ENCODE measurements at regions not wholly inside any gene's neighbourhood (a gene's known extent, or its start where the extent isn't known, plus 50 kb on each side); places are given as distances from the start of the nearest gene placed in this dataset.
"Not testable (repeated sequence)": the region's sequence is repeated elsewhere in the genome, so short reads cannot be mapped to it uniquely, and the experiment has no call there.

GRCh38 chr13:88739195-88739594 lies 1068.0 kb downstream of the SLITRK5 start:
- no peak for DNase-seq

- no peak for DNase-seq
These were observed 1073.1 kb downstream of the SLITRK5 start for GRCh38 chr13:88744289-88744688.

- DNase-seq, result no peak
These were observed 1073.8 kb downstream of the SLITRK5 start for GRCh38 chr13:88745011-88745410.

- DNase-seq, result no peak
These were observed 1080.9 kb downstream of the SLITRK5 start for GRCh38 chr13:88752041-88752440.

GRCh38 chr13:88754141-88754540 lies 1083.0 kb downstream of the SLITRK5 start:
- no peak for DNase-seq

- DNase-seq, result no peak
These were observed 1090.0 kb downstream of the SLITRK5 start for GRCh38 chr13:88761145-88761544.

- no peak for DNase-seq
These were observed 1092.9 kb downstream of the SLITRK5 start for GRCh38 chr13:88764103-88764502.

- no peak for DNase-seq
These were observed 1129.3 kb downstream of the SLITRK5 start for GRCh38 chr13:88800505-88800904.

- DNase-seq, result no peak
These were observed 1130.2 kb downstream of the SLITRK5 start for GRCh38 chr13:88801361-88801760.

GRCh38 chr13:88802886-88803285 lies 1131.7 kb downstream of the SLITRK5 start:
- no peak for DNase-seq

GRCh38 chr13:88806438-88806837 lies 1135.3 kb downstream of the SLITRK5 start:
- DNase-seq, result no peak

GRCh38 chr13:88817560-88817959 lies 1146.4 kb downstream of the SLITRK5 start:
- DNase-seq, result no peak

GRCh38 chr13:88823114-88823513 lies 1151.9 kb downstream of the SLITRK5 start:
- DNase-seq, result no peak

GRCh38 chr13:88824218-88824617 lies 1153.0 kb downstream of the SLITRK5 start:
- DNase-seq, result no peak

GRCh38 chr13:88840085-88840484 lies 1168.9 kb downstream of the SLITRK5 start:
- DNase-seq, result no peak

- not testable (repeated sequence) for DNase-seq
These were observed 1181.1 kb downstream of the SLITRK5 start for GRCh38 chr13:88852293-88852692.

- no peak for DNase-seq
These were observed 1186.1 kb downstream of the SLITRK5 start for GRCh38 chr13:88857256-88857655.

GRCh38 chr13:88862095-88862620 lies 1191.0 kb downstream of the SLITRK5 start:
- no peak for DNase-seq

GRCh38 chr13:88863116-88863515 lies 1191.9 kb downstream of the SLITRK5 start:
- DNase-seq, result no peak

- DNase-seq, result no peak
These were observed 1195.0 kb downstream of the SLITRK5 start for GRCh38 chr13:88866195-88866594.

- no peak for DNase-seq
These were observed 1212.6 kb downstream of the SLITRK5 start for GRCh38 chr13:88883741-88884140.

- DNase-seq, result no peak
These were observed 1216.0 kb downstream of the SLITRK5 start for GRCh38 chr13:88887045-88887662.

GRCh38 chr13:88895261-88895941 lies 1224.2 kb downstream of the SLITRK5 start:
- no peak for DNase-seq

GRCh38 chr13:88896466-88896865 lies 1225.3 kb downstream of the SLITRK5 start:
- DNase-seq, result no peak
